NCI-H2081 (cell line): ENCODE measurements at regions not wholly inside any gene's neighbourhood (a gene's known extent, or its start where the extent isn't known, plus 50 kb on each side); places are given as distances from the start of the nearest gene placed in this dataset.
A peak's percentile ranks its signal among the peaks of the same experiment; 100 is the strongest.

Experiments used
- DNase-seq, 2 experiments: peaks; one replicate each; lab custom pipeline; 2025; lab: John Stamatoyannopoulos, UW

DNA sequence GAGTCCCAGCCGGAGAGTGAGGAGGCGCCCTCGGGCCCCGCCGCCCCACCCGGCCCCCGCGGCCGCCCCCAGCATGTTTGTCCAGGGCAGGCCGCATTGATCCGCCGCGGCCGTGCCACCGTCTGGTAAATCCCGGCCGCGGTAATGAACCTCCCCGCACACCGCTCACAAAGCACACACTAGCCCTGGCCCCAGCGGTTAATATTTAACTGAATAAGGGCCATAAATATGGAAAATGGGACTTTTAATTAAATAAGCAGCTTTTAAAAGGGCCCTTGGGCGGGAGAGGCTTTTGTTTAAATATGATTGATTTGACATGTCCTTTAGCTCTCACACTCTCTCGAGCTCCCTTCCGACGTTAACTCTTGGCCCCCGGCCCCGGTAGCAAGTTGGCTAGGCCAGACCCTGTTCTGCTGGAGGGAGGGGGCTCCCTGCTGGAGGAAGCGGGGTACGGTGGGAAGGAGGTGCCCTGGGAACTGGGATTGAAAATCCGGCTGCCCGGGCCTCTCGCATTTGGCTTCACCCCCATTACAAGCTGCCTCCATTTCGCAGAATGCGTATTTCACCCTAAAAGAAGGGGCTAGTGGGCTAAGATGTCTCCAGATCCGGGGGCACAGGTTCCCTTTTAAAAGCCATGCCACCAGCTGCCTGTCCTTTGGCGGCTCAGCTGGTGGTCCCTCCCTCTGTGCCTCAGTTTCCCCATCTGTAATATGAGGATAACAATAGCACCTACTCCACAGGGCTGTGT lies 199.8 kb downstream of the RBM19 start:
- DNase-seq, result no peak

DNA sequence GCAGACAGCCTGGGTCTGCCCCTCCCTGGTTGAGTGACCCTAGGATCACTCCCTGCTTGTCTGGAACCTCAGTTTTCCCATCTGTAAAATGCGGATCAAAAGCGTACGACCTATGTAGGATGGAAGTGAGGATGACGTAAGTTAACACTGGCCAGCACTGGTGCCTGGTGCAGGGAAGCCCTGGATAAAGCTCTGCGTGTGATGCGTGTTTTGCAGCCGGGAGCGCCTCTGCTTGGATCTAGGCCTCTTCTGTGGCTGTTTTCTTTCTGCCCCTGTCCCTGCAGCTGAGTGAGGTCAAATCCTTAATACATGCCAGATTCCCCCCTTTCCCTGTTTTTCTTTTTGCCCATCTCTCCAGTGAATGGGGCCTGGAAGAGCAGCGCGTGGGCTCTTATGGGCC lies 201.5 kb downstream of the RBM19 start:
- DNase-seq, result no peak

DNA sequence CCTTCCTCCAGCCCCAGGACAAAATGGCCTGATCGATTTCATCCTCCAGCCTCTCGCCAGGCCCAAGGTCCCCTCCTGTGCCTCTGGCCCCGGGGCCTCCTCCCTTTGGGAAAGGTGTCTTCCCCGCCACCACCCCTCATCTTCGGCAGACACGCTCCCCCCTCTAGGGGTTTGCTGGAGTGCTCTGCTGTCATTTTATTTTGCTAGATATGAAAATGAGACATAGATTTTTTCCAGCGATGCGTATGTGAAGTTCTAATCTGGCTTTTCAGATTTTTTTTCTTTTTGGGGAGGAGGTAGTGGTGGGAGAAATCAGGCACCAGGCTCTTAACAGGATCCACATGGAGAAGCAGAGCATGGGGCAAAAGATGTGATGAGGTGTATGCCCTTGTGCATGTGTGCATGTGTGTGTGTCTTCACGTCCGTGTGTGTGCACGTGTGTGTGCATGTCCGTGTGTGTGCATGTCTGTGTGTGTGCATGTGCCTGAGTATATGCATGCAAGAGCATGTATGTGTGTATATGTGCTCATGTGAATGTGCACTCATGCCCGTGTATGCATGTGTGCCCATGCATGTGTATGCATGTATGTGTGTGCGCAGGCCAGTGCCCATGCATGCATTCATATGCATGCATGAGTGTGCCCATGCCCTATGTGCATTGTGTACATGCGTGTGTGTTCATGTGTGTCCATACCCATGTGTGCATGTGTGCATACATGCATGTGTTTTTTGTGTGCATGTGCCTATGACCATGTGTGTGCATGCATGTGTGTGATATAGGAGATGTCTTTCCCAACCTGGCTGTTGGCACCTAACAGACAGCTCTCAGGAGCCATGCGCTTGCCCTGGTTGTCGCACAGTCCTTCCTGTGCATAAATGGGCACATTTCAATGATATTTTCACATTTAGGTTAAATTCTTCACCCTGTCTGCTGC lies 203.0 kb downstream of the RBM19 start:
- DNase-seq, result no peak

DNA sequence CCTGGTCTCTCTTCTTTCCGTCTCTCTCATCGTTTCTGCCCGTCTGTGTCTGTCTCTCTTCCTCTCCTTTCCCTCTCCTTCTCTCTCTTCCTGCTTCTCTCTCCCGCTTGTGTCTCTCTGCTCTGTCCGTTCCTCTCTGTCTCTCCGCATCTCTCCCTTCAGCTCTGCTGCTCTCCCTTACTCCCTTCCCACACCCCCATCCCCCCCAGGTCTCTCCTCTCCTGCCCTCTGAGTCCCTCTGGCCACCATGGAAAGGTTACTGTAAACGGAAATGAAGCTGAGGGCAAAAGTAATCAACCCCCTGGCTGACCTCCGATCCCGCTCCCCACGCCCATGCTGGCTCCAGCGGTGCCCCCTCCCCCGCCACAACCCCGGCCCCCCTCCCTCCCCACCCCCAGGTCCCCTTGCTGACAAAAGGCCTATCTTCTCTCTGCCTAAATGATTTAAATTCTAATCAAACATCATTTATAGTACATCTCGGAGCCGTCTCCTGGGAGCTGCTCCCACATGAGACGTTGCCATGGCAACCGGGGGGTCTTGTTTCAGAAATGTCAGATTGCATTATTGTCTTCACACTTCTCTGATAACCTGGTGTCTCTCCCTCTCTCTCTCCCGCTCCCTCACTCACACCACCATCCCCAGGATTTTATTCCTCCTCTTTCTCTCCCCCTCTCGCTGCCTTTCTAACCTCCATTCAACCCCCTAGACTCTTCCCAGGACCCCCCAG lies 203.8 kb downstream of the RBM19 start:
- DNase-seq, result no peak

DNA sequence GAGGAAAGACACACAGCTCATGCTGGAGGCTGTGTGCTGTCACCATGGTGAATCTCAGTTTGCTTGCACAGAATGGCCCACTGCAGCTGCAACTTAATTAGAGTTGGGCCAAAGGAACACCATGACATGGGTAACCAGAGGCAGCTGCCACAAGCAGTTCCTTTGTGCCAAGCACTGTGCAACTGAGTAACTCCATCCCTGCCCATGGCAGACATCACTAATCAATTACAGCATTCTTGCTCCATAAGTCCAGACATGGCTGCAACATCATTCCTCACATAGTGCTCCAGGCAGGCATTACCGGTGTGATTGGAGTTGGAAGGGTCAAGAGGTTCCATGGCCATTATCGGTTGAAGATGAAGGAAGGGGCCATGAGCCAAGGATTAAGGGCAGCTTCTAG lies 207.0 kb downstream of the RBM19 start:
- no peak for DNase-seq

DNA sequence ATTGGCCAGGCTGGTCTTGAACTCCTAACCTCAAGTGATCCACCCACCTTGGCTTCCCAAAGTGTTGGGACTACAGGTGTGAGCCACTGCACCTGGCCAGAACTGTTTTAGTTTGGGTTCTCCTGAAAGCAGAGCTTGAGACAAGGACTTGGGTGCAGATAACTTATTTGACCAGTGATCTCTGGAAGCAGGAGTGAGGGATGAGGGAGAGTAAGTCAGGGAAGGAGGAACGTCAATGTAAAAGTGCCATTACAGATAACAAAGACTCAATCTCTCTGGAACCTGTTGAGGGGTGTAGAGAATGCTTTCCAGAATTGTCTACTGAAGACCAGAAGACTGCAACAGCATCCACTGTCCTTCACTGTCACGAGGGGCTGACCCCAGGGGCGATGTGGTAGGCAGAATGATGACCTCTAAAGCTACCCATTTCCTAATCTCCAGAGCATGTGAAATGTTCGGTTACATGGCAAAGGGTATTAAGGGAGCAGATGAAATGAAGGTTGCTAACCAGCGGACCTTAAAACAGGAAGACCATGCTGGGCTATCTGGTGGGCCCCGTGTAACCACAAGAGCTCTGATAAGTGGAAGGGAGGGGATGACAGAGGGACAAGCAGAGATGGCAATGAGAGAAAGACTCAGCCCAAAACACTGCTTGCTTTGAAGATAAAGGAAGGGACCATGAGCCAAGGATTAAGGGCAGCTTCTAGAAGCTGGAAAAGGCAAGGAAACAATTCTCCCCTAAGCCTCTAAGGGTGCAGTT lies 207.8 kb downstream of the RBM19 start:
- no peak for DNase-seq

DNA sequence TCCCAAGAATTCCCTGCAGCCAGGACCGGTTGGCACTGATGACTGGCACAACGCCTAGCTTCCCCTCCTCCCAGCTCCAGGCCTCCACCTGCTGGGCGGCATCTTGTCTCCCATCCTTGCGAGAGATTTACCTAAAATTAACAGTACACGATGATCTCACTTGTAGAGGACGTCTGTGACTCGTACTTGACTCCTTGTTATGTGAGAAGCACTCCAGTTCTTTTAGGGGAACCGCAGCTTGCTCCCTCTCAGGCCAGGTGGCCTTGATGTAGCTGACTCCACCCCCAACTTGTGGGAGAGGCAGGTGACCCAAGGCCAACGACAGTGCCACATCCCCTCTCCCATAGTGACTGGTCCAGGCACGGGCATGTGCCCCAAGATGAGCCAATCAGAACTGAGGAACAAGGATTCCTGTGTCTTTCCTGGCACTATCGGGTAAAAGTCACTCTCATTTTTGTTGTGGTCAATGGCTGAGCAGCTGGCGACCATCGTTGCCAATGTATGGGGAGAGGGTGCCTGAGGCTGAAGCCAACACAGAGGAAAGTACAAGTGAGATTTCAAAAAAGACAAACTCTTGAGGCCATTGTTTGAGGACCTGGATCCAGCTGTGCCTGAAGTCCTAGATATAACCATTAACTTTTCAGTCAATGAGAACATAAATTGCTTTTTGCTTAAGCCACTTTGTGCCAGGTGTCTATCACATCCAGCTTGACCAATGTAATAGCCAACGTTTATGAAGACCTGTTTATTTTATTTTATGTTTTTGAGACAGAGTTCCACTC lies 208.7 kb downstream of the RBM19 start:
- no peak for DNase-seq

DNA sequence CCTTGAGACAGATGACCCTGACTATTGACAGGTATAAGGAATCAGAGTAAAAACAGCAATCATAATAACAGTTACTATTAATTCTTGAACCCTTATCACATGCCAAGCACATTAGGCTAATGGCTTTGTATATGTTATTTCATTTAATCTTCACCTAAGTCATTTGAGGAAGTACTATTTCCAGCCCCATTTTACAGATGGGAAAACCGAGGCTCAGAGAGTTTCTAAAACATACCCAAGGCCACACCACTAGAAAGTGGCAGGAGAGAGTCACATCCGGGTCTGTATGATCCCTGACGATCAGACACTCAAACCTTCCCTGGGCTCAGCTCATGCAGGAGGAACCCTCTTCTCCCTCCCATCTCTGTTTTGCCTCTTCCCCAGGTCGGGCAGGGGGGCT lies 209.5 kb downstream of the RBM19 start:
- DNase-seq, result no peak

DNA sequence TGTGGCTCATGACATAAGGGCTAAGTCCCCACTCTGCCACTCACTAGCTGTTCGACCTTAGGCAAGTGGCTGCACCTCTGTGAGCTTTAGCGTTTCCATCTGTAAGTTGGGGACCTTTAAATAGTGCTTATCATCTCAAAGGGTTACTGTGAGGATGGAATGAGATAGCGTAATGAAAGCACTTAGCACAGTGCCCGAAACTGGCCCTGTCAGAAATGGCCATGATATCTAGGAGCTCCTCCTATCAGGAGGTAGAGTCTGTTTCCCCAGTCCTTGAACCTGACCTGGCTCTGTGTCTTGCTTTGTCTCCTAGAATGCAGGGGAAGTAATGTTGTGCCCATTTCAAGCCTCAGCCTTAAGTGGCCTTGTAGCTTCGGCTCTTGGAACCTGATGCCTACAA lies 211.0 kb downstream of the RBM19 start:
- no peak for DNase-seq

DNA sequence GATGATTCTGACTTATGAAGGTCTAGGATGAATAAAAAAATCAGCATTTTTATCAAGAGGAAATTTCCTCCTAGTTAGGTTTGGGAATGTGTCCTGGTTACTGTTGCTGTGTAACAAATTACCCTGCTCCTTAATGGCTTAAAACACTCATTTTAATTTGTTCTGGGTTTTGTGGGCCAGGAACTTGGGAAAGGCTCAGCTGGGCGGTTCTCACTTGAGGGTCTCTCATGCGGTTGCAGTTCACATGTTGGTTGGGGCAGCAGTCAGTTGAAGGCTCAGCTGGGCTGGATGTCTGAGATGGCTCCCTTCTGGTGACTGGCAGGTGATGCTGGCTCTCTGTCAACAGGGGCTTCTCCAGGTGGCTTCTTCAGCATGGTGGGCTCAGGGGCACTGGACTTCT lies 214.6 kb downstream of the RBM19 start:
- DNase-seq, result no peak

DNA sequence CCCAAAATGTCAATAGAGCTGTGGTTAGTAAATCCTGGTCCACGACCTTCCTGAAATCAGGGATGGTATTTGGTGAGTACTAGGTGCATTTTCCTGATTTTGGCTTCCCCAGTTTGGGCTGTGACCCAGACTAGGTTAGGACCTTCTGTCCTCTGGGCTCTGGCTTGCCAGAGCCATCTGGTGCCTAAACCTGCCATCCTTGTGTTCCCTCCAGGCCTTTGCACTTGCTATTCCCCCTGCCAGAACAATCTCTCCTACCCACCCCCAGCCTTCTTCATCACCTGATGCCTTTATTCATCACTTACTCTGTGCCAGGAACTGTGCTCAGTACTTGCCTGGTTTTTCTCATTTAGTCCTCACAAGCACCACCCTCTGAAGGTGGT lies 216.7 kb downstream of the RBM19 start:
- DNase-seq, result no peak

DNA sequence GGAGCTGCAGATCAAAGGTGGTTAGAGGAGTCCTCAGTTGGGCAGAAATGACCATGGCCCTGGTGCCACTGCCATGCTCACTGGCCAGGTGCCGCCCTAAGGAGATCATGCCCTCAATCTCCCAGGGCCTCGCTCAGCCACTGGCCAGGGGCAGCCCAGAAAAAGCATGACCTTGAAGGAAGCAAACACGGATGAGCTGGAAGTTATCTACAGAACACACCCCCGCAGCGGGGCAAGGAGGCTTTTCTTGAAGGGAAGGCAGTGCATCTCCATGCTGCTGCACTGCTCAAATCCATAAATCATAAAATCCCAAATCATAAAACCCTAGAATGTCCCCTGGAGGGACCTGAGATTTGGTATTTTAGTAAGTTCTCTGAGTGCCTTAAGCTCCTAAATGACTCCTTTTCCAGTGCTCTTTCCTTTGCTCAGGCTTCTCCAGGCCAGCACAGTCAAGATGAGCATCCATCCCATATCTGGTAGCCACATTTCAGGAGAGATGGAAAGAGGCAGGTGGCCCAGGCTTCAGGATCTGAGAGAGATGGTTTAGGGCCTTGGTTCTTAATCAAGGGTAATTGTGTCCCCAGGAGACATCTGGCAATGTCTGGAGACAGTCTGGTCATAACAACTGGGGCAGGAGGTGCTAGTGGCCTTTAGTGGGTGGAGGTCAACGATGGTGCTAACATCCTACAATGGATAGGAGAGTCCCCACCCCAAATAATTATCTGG lies 217.3 kb downstream of the RBM19 start:
- no peak for DNase-seq

DNA sequence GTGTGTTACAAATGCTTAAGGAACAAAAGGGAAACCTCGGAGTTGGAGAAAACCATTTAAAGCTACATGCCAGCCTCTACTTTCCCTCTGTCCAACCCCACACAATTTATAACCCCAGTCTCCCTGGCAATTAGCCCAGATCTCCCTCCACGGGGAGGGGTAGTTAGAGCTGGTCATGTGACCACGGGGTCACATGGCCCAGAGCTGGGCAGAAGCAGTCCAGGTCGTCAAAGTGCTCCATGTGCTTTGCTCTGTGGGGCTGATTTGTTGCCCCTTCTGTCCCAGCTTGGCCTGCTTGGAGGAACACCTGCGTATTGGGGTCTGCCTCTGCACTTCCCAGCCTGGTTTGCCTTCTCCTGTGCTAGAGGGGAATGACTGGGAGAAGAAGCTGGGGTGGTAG lies 219.1 kb downstream of the RBM19 start:
- DNase-seq, result peak in 1 of 2 experiments; percentile 27

DNA sequence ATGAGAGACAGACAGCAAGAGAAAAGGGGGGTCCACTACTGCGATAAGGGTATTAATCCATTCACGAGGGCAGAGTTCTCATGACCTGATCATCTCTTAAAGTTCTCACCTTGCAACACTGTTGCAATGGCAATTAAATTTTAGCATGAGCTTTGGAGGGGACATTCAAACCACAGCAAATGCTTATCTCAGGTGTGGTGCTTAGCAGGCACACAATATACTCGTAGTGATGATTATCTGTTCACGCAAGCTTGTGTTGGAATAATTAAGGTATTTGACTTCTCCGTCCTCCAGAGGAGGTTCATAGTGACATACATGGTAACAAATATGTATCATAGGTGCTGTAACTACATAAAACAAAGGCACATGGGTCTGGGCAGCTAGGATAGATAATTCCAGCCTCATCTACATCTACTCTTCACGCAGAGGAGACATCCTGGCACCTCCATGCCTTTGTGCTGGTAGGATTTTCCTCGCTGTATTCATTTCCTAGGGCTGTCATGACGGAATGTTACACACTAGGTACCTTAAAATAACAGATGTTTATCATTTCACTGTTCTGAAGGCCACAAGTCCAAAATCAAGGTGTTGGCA lies 221.2 kb downstream of the RBM19 start:
- no peak for DNase-seq

DNA sequence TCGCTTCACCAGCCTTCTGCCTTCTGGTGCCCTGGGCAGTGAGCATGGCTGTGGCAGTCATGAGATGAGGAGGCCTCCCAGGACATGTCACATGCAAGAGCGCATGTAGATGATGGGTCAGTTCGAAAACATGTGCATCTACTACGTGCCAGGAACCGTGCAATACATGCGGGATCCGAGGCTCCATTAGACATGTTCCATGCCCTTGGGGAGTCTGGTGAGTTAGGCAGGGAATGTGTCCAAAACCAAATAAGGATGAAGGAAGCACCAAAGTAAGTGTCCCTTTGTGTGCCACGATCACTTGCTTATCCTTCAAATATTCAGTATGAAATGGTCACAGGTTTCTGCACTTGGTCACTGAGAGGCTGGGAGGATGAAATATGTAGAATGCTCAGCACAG lies 223.3 kb downstream of the RBM19 start:
- no peak for DNase-seq

DNA sequence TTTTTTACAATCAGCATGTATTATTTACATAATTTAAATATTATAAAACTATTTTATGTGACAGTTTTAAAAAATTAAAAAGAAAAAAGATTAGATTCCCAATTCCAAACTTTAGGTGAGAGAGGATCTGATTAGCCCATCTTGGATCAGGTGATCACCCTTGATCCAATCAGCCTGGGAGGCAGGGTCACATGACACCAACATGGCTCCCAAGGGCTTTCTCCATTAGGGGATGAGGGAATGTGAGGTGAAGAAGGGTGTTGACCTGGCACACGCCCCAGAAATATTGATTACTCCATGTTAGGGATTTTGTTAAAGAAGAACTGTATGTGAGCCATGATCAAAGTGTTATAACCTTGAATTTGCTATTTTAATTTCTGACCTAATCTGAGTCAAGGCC lies 225.4 kb downstream of the RBM19 start:
- no peak for DNase-seq

DNA sequence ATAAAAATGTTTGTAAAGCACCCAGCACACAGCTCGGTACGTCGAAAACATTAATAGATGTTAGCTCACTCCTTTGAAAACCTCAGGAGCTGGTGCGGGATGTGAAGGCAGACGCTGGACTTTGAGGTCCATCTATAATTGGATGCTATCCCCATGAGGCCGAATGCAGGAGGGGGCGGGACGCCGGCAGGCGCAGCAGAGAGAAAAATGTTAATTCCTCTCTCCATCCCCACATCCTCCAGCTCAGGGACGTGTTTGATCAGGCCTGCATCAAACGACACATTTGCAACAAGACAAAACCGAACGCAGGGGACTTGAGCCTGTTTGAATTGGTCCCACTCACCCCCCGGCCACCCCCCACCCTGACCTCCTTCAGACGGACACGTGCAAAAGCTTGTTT lies 231.0 kb downstream of the RBM19 start:
- no peak for DNase-seq

DNA sequence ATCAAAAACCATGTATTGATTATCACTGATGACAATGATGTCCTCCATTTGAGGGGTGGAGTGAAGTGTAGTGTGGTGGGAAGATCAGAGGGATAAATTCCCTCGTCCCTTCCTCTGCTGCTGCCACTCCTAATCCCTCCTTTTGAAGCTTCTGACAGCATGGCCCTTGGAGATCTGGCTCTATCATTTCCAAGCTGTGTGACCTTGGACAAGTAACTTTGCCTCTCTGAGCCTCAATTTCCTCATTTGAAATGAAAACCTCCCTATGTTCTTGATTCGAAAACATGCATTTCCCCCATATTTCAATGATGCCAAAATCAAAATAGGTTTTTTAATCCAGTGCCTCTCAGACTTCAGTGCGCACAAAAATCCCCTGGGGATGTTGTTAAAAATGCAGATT lies 231.6 kb downstream of the RBM19 start:
- DNase-seq, result no peak

DNA sequence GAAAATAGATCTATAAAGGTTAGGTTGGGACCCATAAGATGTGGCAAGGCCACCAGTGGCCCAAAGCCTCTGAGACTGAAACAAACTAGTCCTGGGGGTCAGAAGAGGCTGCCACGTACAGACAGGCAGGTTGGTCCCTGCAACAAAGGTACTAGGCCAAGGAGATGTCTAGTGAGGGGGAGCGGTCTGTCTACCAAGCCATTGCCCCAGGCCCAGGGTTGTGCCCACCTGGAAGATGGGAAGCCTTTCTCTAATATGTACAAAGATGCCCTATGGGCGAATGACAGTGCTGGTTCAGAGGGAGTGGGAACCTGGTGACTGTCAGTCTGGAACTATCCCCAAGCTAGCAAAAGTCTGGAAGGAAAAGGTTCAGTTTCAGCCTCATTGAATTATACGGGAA lies 233.2 kb downstream of the RBM19 start:
- no peak for DNase-seq

DNA sequence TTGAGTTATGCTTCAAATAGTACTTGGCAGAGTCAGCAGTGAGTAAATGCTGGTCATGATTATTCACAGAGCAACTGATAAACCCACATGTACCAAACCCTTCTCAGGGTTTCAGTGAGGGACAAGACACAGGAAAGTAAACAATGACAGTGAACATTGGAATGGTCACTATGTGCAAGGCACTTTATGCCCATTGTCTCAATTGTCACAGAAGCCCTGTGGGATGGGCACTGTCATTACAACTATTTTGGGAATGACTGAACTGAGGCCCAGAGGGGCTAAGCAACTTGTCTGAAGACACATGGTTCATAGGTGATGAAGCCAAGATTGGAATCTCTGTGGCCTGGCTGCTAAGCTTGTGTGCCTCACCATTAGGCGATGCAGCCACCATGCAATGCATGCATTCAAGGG lies 238.5 kb downstream of the RBM19 start:
- no peak for DNase-seq
